GDM1 (cell line): ENCODE measurements at regions not wholly inside any gene's neighbourhood (a gene's known extent, or its start where the extent isn't known, plus 50 kb on each side); places are given as distances from the start of the nearest gene placed in this dataset.

Source experiments
- DNase-seq: peaks from one replicate; lab custom pipeline; 2025; lab: John Stamatoyannopoulos, UW

DNA sequence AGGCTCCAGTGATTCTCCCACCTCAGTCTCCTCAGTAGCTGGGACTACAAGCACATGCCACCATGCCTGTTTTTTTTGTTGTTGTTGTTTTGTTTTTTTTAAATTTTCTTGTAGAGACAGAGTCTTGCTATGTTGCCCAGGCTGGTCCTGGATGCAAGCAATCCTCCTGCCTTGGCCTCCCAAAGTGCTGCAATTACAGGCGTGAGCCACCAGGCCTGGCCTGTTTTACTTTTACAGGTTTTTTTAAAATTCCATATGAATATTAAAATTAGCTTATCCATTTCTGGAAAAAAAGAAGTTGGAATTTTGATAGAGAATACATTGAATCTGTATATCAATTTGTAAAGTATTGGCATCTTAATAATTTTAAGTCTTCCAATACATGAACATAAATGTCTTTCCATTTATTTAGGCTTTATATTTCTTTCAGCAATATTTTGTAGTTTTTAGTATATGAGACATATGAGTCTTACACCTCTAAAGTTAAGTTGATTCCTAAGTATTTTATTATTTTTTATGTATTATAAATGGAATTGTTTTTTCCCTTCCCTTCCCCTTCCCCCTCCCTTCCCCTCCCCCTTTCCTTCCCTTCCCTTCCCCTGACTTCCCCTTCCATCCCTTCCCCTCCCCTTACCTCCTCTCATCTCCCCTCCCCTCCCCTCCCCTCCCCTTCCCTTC is 323.5 kb upstream of the SALL1 start:
- DNase-seq = no peak

DNA sequence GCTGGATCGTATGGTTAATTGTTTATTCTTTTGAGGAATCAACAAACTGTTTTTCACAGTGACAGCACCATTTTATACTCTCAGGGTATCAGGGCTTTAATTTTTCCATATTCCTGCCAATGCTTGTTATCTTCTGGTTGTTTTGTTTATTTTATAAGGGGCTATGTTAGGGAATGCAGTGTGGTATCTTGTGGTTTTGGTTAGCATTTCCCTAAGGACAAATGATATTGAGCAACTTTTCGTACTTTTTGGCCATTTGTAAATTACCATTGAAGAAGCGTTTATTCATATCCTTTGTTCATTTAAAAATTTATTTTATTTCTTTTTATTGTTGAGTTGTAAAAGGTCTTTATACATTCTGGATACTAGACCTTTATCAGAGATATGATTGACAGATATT is 322.0 kb upstream of the SALL1 start:
- DNase-seq = no peak

DNA sequence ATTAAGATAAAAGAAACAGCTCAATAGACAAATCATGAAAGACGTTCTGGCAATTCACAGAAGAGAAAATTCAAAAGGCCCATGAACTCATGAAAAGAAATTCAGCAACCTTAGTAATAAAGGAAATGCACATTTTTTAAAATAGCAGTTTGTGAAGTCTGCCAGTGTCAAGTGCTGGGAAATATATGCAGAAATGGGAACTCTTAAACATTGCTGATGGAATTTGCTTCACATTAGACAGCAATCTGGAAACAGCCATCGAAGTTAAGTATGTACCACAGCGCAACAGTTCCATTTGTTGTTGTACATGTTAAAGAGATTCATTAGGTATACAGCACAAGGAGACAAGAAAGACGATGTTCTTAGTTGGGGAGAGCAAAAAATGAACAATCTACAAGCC is 319.4 kb upstream of the SALL1 start:
- no peak for DNase-seq

DNA sequence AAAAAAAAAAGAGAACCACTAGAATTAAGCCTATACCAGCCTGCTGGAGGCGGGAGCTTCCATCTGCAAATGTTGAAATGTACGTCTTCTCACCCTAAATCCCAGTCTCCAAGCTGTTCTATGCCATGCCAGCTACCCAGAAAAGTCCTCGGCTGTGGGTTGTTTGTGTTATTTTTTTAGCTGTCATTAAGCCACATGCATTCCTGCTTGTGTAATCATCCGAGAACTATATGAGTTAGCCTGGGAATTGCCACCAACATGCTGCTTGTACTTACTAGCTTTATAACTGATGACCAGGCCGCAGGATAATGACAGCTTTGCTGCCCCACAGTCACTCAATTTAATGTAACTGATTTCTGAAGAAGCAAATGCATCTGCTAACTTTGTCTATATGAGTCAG is 313.9 kb upstream of the SALL1 start:
- no peak for DNase-seq

DNA sequence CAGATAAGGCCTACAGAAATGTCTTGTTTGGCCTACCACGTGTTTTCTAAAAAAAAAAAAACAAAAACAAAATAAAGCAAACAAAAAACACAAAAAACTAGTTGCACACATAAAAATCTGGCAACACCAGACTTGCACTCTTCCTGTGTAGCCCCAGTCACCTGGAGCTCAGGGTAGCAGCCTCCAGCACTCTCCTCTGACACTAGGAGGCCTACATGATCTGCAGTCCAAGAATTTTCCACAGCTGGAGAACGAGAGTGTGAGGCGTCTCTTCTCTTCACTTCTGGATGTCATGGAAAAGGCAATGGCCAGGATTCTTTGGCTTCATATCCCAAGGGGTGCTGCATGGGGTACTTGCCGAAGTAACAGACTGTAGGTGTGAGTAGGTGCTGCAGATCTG is 310.2 kb upstream of the SALL1 start:
- no peak for DNase-seq

DNA sequence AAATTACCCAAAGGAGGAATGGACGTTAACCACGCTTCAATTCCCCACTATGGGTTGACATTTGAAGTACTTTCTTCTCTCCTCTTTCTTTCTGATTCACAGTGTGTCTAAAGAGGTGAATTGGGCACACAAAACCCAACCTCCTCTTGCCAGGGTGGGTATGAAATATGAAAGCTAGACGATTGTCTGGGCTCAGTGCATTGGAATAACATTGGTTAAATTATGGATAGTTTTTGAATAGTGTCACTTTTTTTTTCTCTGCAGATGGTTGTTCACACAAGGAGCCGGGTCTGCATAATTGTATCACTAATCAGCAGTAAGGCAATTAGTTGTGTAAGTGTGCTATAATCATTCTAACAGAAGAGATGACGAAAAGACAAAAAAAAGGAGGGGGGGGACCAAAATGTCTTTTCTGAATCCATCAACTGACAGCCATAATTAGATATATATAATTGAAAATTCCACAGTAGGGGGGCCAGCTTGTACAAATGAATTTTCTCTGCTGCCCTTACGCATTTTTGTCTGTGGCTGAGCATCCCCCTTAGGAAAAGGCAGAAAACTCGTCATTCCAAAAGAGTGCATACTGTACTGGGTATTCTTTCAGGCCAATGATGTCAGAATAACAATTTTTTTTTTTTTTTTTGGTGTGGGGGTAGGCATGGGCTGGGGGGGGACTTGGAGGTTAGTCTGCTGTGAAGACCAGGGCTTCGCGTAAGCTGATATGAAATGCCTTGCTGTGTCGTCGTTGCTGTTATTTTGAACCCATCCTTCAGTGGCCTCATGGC is 307.5 kb upstream of the SALL1 start:
- DNase-seq = no peak

DNA sequence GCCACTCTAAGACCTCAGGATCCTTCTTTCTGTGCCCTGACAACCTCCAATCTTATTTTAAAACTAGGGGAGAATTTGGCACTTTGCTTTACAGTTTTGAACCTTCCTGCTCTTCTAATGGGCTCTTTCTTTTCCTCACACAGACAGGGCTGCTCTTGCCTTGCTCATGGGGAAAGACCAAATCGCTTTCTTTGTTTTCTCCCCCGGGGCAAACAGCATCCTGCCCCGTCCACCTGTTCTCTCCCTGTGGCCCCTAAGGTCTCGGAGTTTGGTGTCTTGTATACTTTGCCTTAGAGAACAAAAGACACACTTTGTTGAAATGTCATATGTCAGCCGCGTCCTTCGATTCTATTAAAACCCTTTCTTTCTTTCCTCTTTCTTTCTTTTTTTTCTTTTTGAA is 306.7 kb upstream of the SALL1 start:
- no peak for DNase-seq

DNA sequence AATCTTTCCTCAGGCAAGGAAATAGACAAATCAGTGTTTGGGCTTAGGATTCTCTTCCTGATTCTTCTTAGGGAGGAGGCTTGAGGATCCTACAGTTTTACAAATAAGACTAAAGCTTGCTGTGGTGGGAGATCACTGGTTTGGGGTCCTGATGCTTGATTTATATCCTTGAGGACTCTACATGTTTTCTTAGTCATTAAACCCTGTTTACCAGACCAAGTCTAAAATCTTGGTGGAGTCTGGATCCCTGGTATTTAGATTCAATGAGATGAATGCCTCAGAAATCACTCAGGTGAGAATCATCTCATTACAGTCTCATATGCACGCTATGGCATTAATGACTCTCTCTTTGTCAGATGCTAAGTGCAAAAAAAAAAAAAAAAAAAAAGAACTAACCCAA is 304.3 kb upstream of the SALL1 start:
- no peak for DNase-seq

DNA sequence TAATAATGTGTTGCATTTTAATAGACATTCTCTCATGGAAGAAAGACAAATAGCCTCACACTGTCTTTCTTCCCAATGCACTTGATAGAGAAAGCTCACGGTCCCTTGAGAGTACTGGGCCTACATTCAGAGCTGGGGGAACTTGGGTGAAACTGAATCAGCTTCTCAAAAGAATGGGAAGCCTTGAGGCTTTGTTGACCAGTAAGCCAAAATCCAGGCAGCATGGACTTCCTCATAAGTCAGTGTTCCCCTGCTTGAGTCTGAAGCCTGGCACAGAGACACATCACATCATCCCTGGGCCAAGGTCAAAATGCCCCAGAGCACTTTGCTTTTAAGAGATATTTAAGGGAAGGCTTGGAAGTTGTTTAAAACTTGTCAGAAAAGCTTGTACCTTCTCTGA is 302.2 kb upstream of the SALL1 start:
- no peak for DNase-seq

DNA sequence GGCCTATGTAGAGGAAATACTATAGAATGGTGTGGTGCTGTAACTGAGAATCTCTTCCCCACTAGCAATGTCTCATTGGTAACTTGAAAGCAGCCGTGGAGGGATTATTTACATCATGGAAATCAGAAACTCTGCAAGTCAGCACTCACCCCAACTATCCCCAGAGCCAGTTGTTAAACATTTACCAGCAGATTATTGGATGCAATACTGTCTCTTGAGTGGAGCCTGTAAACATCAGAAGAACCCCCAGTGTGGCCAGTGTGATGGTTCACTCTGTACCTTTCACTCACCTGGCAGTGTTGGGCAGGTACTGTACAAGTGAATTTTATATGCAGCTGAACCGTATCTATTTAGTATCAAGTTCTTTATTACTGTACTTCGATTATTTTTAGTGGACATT is 299.8 kb upstream of the SALL1 start:
- no peak for DNase-seq

DNA sequence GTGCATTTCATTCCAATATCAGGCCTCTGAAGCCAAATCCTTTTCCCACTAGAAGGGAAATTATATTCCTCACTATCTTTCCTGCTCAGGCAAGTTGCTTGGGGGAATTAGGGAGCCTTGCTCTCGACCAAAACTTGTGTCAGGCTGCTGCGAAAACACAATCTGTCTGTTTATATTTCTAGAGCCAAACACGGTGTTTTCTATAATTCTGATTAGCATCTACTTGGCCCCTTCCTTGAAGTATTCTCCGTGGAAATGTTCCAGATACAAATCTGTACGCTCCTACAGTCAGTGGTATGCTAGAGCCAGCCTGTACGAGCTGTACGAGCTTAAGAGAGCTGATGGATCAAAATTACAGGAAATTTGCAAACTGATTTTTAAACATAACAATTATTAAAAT is 299.3 kb upstream of the SALL1 start:
- no peak for DNase-seq

DNA sequence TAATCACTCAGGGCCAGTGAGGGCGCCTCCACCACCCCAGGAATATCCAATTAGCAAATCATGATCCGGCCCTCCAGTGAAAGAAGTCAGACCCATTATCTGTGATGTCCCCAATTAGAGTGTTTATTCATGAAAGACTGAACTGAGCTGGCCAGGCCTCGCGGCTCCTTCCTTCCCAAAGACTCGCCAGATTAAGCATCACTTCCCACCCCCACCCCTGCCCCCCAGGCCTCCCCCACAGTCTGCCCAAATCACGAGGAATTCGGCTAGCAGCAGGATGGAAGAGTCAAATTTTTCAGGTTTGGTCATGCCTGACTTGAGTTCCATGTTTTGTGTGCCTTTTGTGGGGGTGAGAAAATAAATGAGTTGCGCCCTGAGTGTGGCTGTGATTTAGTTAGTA is 298.4 kb upstream of the SALL1 start:
- no peak for DNase-seq

DNA sequence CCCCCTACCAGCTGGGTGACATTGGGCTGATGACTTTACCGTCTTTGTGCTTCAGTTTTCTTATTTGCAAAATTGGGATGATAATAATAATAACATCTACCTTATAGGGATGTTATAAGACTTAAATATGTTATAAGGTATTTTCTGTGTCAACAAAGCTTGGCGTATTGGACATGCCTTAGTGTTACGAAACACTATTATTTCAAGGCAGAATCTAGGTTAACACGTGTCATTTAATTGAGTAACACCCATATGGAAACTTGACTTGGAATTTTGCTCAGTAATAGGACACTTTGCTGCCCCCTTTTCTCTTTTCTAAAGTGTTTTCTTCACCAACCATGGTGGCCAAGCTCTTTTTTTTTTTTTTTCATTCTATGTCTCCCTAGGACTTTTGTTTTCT is 294.2 kb upstream of the SALL1 start:
- DNase-seq = no peak

DNA sequence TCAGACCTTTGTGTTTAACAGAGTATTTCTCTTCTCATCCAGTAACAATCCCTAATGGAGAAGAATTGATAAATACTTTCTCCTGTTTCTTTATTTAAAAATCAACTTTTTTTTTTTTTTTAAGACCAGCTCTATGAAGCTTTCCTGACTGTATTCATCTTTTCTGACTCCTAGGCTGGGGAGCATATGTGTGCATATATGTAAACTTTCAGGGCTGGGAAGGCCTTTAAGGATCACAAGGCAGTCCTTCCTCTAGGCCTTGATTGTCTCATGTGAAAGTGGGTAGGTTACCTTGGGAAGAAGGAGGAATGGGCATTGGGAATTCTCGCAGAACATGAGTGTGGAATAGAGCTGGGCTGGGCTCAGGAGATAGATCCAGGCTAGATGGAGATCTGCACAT is 292.9 kb upstream of the SALL1 start:
- no peak for DNase-seq

DNA sequence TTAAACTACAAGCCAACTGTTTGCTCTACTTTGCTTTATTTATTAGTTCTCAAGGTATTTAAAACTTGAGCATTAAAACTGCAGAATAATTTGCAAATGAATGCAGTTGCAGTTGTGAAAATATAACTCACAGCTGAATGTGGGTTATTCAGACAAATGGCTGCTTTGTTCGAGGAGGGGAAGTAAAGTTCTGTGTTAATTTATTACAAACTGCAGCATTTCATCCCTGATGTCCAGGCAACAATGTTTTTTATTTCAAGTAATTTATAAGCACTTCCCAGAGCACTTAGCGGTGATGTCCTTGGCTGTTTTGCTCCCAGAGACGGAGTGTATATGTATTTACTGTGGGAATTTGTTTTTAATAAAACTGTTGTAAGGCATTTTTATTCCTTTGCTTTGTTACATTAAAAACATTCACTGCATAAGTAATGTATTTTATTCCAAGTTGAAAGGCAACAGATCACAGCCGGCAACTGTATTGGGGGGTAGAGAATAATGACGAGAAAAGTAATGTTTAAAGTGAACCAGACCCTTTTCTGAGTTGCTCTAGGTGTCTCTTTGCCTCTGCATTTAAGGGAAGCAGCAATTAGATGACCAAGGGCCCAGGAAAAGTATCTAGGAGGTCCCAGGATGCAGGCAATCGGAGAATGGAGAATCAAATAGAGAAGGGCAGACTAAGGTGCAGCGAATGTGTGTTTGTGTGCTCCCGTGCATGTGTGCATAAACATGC is 291.2 kb upstream of the SALL1 start:
- DNase-seq = no peak

DNA sequence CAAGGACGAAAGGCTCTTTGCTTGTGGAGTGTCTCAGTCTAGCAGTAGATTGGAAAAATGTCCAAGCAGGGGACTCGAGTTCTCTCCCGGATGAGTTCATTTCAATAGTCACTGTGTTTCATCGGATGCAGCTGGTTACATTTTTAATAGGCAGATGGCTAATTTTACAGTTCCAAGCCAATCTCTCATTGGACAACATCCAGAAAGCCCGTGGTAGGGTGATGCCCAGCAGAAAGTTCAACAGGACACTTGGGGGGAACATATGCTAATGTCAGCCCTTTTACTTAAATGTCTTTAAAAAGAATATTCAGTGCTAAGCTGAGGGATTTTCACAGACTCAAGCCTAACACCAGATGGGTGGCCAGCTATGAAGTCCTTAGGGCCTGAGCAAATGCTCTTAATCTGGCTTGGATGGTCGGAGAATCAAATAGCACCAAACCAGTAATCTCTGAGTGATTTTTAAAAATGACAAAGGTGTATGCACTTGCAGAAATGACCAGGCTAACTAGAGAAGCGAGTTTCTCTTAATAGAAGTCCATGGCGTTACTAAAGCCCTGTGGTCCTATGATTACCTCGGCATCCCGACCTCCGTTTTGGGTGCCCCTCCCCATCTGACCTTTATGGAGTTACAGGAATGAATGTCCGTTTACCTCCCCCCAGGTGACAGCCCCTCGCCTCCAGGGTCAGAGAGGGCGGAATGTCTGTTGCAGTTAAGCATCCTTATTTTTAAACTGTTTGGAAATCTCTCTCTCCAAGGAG is 289.2 kb upstream of the SALL1 start:
- no peak for DNase-seq

DNA sequence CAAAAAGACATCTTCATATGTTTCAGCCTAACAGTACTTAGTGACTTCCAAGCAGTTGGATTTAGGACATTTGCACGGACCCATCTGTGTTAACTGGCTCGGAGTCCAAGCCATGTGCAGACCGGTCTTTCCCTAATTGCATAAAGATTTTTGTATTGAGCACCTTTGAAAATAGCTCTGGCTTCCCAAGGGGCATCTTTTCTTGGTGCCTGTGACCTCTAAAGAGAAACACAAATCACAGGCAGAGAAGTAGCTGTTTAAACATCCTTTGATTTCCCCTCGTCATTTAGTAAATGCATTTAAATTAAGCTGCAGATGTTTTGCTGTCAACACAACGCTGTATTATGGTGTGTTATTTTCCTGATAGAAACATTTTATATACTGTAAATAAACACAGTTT is 288.2 kb upstream of the SALL1 start:
- no peak for DNase-seq

DNA sequence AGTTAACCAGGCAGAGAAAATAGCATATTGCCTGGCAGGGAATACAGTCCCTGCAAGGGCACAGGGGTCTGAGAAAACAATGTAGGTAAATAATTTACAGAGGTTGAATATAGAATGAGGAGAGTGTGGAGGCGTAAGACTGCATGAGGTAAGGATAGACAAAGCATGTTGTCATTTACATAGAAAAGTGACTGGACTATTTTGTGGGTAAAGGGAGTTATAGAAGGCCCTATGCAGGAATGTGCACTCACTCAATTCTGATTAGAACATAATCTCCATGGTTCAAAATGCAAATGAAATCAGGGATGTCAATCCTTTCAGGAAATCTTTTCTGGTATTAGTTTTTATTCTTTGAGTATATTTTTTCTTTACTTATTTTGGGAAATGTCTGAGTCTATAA is 285.7 kb upstream of the SALL1 start:
- DNase-seq = no peak

DNA sequence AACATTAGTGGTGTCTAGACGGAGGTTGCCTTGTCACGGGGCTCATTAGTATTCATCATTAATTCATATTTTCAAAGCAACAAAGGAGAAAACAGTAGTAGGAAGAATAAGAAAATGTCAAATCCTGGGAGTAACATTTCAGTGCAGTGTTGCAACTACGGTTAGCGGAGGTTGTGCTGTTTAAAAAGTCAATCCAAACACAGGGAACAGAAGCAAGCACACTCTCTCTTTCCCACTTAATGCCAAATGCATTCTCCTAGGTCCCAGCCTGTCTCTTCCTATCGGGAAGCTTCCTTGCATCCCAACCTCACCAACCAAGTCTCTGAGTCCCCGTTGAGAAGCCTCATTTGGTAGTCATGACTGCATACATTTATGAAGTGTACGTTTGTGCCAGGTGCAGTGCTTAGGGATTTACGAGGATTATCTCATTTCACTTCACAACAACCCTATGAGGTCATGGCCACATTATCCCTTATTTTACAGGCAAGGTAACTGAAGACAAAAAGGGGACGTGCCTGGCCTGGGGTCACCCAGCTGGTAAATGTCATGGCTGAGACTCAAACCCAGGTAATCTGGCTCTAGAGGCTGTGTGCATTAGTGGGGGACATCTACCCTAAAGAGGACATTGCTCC is 283.6 kb upstream of the SALL1 start:
- no peak for DNase-seq

DNA sequence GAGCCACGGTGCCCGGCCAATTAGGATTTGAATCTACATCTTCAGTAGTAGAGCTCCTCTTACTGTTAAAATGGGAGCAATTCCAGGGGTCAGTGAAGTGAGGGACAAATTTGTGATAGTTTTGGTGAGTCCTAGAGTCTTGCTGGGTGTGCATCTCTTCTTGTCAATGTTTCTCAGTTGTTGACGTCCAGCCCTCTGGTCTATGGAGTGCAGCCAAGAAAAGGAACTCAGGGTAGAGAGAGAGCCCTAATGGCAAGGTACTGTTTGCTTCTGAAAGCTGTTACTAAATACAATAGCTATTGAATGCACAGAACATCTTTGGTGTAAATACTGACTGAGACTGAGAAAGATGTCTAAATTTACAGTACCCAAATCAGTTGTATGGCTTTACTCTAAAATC is 282.5 kb upstream of the SALL1 start:
- DNase-seq = no peak

DNA sequence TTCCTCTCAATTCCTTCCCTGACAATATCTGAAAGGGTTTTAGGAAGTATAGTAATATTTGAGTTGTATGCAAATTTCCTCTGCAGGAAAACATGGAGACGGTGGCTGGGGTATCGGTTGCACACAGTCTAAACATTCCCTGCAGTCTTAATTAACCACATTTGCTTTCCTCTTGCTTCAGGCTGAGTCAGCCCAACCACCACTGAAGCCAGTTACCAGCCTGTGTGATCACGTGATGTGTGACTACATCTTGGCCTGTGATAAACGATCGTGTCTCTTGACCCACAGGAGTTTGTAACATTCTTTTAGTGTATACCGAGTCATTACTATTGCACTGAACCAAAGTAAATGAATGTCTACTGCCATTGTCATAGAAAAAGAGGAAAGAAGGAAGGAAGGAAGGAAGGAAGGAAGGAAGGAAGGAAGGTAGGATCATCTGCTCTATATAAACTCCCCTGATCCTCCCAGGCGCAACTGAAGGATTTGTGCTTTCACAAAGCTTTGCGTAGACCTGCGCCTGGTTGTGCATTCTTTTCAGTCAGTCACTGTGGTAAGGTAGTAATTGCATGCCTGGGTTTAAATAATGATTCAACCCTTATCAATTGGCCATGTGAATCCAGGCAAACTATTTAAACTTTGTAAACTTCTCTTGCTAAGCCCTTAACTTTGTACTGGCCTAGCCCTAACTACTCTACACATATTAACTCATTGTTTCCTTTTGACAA is 280.6 kb upstream of the SALL1 start:
- DNase-seq = no peak
